ENCODE measurements at regions not wholly inside any gene's neighbourhood (a gene's known extent, or its start where the extent isn't known, plus 50 kb on each side); places are given as distances from the start of the nearest gene placed in this dataset.

DNA sequence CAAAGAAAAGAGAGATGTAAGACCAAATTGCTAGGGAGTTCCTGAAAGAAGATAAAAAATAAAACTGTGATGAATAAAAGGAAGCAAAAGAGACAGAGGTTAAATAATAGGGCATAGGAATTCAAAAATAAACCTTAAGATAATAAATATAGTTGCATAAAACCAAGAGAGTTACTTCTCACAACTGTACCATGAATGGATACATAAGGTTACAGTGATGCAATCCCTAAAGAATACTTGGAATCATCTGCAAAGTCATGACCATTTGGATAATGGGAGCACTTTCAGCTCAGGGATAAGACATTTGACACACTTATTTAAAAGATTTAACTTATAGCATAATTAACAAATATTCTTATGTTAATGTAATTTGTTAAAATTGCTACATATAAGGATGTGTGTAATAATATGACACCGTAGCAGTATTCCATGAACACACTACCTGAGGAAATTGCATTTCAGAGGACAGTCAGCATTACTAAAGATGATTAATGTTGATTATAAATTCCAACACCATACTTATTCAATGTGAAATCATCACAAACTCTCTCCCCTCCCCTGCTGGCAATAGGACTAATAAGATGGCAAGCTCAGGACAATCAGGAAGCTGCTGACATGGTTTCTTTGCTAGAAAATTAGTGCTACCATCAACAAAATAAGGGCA lies 202.1 kb upstream of the AKR1E2 start:
- ChIA-PET POLR2A (no interaction called here), CTCF (interaction anchor here (1.0 to 1.1 kb wide), 2 partner anchors 13 to 15 kb away, joined by 3 to 5 read pairs; no protein-coding TSS in a partner anchor)
- TF ChIP-seq JUN (IDR thresholded peaks at IDR 0.05; ENCODE audit: borderline replicate concordance, insufficient read depth, insufficient read length, low read depth) (no peak), MYC (IDR thresholded peaks at IDR 0.05; ENCODE audit: low read depth, low read length) (no peak), POLR2A (IDR thresholded peaks at IDR 0.05; ENCODE audit: low read depth, low read length) (no peak), FOS (IDR thresholded peaks at IDR 0.05; ENCODE audit: borderline replicate concordance, insufficient read depth, low read length) (no peak), GATA2 (IDR thresholded peaks at IDR 0.05; ENCODE audit: insufficient read depth, insufficient read length, low read depth, low read length) (no peak)
- Histone ChIP-seq H3K9me3 (replicated peaks; ENCODE audit: control insufficient read depth, insufficient read depth, low read length) (no peaks in the 10 kb centered on the region), H3K27me3 (ENCODE audit: control insufficient read depth in 2 of 2, insufficient read depth in 2 of 2, low read length in 2 of 2) (no peaks in the 10 kb centered on the region), H3K9ac (replicated peaks; ENCODE audit: extremely low read depth, insufficient read depth, low read length) (no peak overlapping the region), H3K27ac (ENCODE audit: insufficient read depth, low read depth, low read length) (no peak overlapping the region), H3K4me2 (ENCODE audit: insufficient read depth, low read length) (no peak overlapping the region), H2AFZ (ENCODE audit: low read depth, low read length) (no peak overlapping the region), H3K79me2 (ENCODE audit: control insufficient read depth, insufficient read depth, low read length) (no peaks in the 10 kb centered on the region), H3K9me1 (replicated peaks; ENCODE audit: control insufficient read depth, extremely low read depth, insufficient read depth, low read length) (no peaks in the 10 kb centered on the region), H3K36me3 (ENCODE audit: control insufficient read depth in 2 of 2, extremely low read depth in 1 of 2, insufficient read depth in 2 of 2, low read length in 2 of 2) (no peaks in the 10 kb centered on the region), H3K4me1 (ENCODE audit: control insufficient read depth, extremely low read depth, insufficient read depth, low read length) (no peaks in the 10 kb centered on the region), H4K20me1 (replicated peaks; ENCODE audit: control insufficient read depth, extremely low read depth, insufficient read depth, low read length) (no peaks in the 10 kb centered on the region), H3K4me3 (replicated peaks in 1 of 3; ENCODE audit: insufficient read depth in 1 of 3, low read depth in 1 of 3, low read length in 3 of 3) (no peak overlapping the region)
- no peak for FAIRE-seq
- BruUV-seq (replicated peaks) = no TSS peak
- no peak for DNase-seq (ENCODE audit: low read depth, low spot score)
- dilution Hi-C loops (cut with MboI; ENCODE audit: extremely low pct_ligation_motif_present, low sequenced_read_pairs) (no loop called here), intact Hi-C loops (cut with micrococcal nuclease) (no loop called here)

- no peaks in the 10 kb centered on the region for H4K20me1 ChIP-seq (replicated peaks; ENCODE audit: control insufficient read depth, extremely low read depth, insufficient read depth, low read length)
- no peak for DNase-seq (ENCODE audit: low read depth, low spot score)
- H3K4me3 ChIP-seq (replicated peaks in 1 of 3; ENCODE audit: insufficient read depth in 1 of 3, low read depth in 1 of 3, low read length in 3 of 3) = no peak overlapping the region
- H3K9me3 ChIP-seq (replicated peaks; ENCODE audit: control insufficient read depth, insufficient read depth, low read length) = no peaks in the 10 kb centered on the region
- ChIA-PET CTCF (interaction anchor here (1.1 kb wide), 1 partner anchor 14 kb away, joined by 5 read pairs; no protein-coding TSS in a partner anchor), POLR2A (no interaction called here)
- H3K4me1 ChIP-seq (ENCODE audit: control insufficient read depth, extremely low read depth, insufficient read depth, low read length) = no peaks in the 10 kb centered on the region
- intact Hi-C loops (cut with micrococcal nuclease) = no loop called here
- H3K9me1 ChIP-seq (replicated peaks; ENCODE audit: control insufficient read depth, extremely low read depth, insufficient read depth, low read length) = no peaks in the 10 kb centered on the region
- H3K4me2 ChIP-seq (ENCODE audit: insufficient read depth, low read length) = no peak overlapping the region
- H3K9ac ChIP-seq (replicated peaks; ENCODE audit: extremely low read depth, insufficient read depth, low read length) = no peak overlapping the region
- BruUV-seq (replicated peaks) = no TSS peak
- H3K36me3 ChIP-seq (ENCODE audit: control insufficient read depth in 2 of 2, extremely low read depth in 1 of 2, insufficient read depth in 2 of 2, low read length in 2 of 2) = no peaks in the 10 kb centered on the region
- no peaks in the 10 kb centered on the region for H3K79me2 ChIP-seq (ENCODE audit: control insufficient read depth, insufficient read depth, low read length)
- no peak overlapping the region for H2AFZ ChIP-seq (ENCODE audit: low read depth, low read length)
- TF ChIP-seq JUN (IDR thresholded peaks at IDR 0.05; ENCODE audit: borderline replicate concordance, insufficient read depth, insufficient read length, low read depth) = no peak
- TF ChIP-seq, protein P1, sequence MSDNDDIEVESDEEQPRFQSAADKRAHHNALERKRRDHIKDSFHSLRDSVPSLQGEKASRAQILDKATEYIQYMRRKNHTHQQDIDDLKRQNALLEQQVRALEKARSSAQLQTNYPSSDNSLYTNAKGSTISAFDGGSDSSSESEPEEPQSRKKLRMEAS (IDR thresholded peaks at IDR 0.05; ENCODE audit: insufficient read depth, insufficient read length) = no peak
- no peak for TF ChIP-seq EZH2 (IDR thresholded peaks at IDR 0.05; ENCODE audit: borderline replicate concordance, low read depth, low read length, severe bottlenecking)
- TF ChIP-seq POLR2AphosphoS5 (IDR thresholded peaks at IDR 0.05; ENCODE audit: insufficient read depth, low read depth, low read length) = no peak
- no peak for TF ChIP-seq POLR2A (IDR thresholded peaks at IDR 0.05; ENCODE audit: low read depth, low read length)
- TF ChIP-seq, protein P2, sequence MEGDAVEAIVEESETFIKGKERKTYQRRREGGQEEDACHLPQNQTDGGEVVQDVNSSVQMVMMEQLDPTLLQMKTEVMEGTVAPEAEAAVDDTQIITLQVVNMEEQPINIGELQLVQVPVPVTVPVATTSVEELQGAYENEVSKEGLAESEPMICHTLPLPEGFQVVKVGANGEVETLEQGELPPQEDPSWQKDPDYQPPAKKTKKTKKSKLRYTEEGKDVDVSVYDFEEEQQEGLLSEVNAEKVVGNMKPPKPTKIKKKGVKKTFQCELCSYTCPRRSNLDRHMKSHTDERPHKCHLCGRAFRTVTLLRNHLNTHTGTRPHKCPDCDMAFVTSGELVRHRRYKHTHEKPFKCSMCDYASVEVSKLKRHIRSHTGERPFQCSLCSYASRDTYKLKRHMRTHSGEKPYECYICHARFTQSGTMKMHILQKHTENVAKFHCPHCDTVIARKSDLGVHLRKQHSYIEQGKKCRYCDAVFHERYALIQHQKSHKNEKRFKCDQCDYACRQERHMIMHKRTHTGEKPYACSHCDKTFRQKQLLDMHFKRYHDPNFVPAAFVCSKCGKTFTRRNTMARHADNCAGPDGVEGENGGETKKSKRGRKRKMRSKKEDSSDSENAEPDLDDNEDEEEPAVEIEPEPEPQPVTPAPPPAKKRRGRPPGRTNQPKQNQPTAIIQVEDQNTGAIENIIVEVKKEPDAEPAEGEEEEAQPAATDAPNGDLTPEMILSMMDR (IDR thresholded peaks at IDR 0.05; ENCODE audit: extremely low read depth in 1 of 2, insufficient read depth in 1 of 2, low read depth in 1 of 2, low read length in 2 of 2) = no peak
- no peak for TF ChIP-seq MYC (IDR thresholded peaks at IDR 0.05; ENCODE audit: low read depth, low read length)
- no peak for TF ChIP-seq GATA2 (IDR thresholded peaks at IDR 0.05; ENCODE audit: insufficient read depth, insufficient read length, low read depth, low read length)
- TF ChIP-seq FOS (IDR thresholded peaks at IDR 0.05; ENCODE audit: borderline replicate concordance, insufficient read depth, low read length) = no peak
- H3K27me3 ChIP-seq (ENCODE audit: control insufficient read depth in 2 of 2, insufficient read depth in 2 of 2, low read length in 2 of 2) = no peaks in the 10 kb centered on the region
- dilution Hi-C loops (cut with MboI; ENCODE audit: extremely low pct_ligation_motif_present, low sequenced_read_pairs) = no loop called here
- H3K27ac ChIP-seq (ENCODE audit: insufficient read depth, low read depth, low read length) = no peak overlapping the region
- no peak for FAIRE-seq
Measured at GRCh38 chr10:4623200-4623599, 202.8 kb upstream of the AKR1E2 start.
